ENCODE measurements at regions not wholly inside any gene's neighbourhood (a gene's known extent, or its start where the extent isn't known, plus 50 kb on each side); places are given as distances from the start of the nearest gene placed in this dataset.

GRCh38 chr17:77695386-77695785, 263.1 kb upstream of the TNRC6C start:
- no peak for TF ChIP-seq ZBTB33 (CRISPR knock-in tag; IDR thresholded peaks at IDR 0.05)
- no peak for TF ChIP-seq SIN3A (IDR thresholded peaks at IDR 0.05; ENCODE audit: borderline replicate concordance, low read depth, low read length)
- no peak for TF ChIP-seq DPF2 (CRISPR knock-in tag; IDR thresholded peaks at IDR 0.05; ENCODE audit: borderline replicate concordance, low read depth)
- TF ChIP-seq ZNF766 (CRISPR knock-in tag; IDR thresholded peaks at IDR 0.05; ENCODE audit: borderline replicate concordance): no peak

Data from HepG2 (cell line).